NCI-H2107 treated with DMSO at 0.1 percent for 48 hours (cell line): ENCODE measurements at regions not wholly inside any gene's neighbourhood (a gene's known extent, or its start where the extent isn't known, plus 50 kb on each side); places are given as distances from the start of the nearest gene placed in this dataset.
A peak's percentile ranks its signal among the peaks of the same experiment; 100 is the strongest.

Experiments
- DNase-seq: peaks from one replicate; lab custom pipeline; 2025; ENCODE audit not compliant: unreplicated experiment; lab: John Stamatoyannopoulos, UW

- peak; percentile 37 for DNase-seq
These were observed 106.3 kb upstream of the SSBP2 start for GRCh38 chr5:81856948-81857928.

DNA sequence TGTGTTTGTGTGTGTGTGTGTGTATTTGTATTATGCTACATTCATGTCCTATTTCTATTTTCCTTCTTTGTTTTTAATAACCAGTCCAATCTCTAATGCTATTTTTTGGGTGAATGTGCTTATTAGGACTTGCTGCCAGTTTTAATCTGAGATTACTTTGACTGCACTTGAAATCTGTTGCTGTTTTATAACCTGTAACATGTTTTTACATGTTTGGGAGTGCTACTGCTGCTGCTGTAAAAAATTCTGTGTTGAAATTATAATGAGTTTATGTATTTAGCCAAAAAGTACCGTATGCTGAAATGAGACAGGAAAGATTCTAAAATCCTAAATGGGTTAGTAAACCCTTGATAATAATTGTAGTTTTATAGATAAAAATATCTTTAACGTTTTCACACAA, 104.7 kb upstream of the SSBP2 start:
- DNase-seq: no peak

DNA sequence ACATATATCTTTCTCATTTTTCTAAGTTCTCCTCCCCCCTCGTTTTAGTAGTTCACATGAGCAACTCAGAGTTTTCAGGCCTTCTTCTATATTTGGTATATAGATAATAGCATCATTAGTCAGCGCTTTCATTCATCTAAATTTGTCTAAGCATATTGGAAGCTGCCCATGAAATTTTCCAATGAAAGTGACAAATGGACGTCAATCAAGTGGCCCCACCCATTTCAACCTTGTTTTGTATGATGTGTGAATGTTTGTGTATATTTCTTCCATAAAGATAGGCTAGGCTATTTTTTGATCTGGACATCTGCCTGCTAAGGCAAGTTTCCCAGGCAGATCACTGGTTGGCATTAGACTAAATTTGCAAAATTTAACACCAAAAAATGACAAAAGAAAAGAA, 104.0 kb upstream of the SSBP2 start:
- no peak for DNase-seq

GRCh38 chr5:81854485-81854884, 103.6 kb upstream of the SSBP2 start:
- no peak for DNase-seq

GRCh38 chr5:81853030-81853357, 102.1 kb upstream of the SSBP2 start:
- DNase-seq: no peak

DNA sequence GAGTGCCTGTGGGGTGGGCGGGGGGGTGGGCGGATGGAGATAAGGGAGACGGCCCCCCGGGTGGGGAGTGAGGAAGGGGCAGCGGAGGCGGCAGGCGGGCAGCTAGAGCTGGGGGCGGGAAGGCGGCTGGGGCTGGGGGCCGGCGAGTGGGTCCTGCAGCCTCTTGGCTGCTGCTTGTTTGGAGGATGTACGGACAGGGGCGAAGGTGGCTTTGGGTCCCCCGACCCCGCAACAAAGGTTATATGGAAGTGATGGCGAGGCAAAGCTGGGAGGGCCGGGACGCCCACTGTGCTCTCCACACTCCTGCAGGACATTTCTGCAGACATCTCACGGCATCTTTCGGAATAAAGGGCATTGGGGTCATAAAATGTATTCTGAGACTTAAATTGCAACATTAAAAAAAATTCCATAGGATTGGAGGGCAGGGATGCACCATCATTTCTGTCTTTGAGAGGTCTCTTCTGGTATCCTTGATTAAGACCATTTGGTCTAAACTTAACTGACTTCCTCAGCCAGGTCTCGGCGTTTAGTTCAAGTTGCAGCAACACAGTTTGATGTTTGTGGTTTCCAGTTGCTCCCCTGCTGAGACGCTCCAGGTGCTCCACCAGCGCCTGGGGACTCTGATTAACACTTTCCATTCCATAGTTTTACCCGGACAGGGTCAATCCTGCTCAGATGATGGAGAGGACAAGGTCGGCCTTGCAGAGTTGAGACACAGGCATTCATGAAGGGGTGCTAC, 101.6 kb upstream of the SSBP2 start:
- peak; percentile 75 for DNase-seq

GRCh38 chr5:81851481-81852178, 100.7 kb upstream of the SSBP2 start:
- peak; percentile 84 for DNase-seq

DNA sequence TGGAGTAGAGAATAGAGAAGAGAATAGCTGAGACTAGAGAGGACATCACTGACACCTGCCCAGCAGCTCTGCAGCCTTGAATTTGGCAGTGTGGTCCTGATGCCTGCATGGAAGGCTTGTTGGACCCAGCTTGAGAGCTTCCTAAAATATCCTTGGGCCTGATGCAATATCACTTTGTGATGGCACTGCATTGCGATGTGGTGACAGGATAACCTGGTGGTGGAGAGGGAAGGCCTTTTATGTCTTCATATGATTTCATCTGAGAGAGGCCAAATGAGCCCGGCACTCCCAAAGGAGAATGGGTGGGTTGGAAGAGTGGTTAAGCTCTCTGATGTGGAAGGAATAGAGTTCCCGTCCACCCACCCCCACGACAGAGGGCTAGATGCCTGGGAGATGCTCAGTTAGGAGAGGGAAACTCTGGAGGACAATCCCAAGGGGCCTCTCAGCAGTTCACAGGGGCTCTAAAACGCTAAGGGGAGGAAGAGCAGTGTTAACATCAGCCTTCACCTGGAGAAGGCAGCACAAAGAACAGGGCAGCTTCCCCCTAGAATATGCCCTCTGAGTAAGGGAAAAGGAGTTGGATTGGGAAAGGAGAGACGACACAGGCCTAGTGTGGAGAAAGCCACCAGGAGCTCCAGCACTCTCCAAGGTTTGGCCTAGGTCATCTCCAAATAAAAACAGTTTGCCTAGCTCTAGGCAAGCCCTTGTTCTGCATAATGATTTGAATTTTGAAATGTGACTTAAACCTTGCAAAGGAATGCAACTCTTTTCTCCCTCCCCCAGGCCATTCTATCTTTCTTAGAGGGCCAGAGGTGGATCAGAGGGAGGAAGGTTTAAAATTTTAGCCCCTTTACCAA, 99.8 kb upstream of the SSBP2 start:
- DNase-seq: no peak

DNA sequence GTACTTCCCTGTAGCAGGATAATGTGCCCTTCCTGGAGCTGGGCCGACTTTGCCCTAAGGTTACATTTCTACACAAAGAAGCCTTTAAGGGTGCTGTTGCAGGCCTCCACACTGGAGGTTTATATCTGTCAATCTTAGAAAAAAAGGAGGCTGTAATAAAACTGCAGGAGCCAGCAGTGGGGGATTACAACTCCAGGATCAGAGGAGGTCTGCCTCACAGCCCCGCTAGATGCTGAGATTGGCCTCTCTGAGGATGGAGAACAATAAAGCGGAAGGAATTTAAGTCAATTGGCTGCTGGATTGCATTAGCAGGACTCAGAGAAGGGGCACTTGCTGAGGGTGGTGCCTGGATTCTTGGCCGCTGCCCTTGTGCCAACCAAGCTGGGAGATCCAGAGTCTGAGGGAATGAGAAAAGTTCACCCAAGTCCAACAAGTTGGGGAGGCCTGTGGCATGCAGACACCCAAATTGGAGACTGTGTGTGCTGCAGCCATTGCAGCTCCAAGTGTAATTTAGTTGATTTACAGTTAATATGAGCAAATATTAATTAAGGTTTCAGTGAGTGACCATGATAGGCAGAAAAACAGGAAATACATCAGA, 99.0 kb upstream of the SSBP2 start:
- no peak for DNase-seq

DNA sequence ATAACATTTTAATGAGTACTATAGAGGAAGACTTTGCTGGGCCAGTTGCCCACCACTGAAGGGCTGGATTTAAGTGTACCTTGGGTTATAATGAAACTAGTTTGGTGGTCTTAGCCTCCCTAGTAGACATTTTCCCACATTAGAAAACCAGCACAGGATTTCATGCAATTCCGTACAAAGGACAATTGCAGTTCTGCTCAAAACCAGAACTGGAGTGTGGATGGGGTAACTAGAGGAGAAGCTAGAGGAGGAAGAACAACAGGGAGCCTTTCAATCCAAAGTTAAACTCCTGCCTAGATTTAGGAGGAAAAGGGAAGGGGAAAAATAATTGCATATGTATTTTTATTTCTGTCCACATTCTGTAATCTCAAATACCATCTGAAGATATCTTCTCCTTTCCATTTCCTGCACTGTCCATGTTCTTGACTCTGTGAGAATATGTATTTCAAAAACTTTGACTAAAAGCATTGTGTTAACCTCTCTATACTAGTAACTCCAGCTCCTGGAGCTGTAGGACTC, 97.5 kb upstream of the SSBP2 start:
- DNase-seq: no peak

GRCh38 chr5:81846301-81846700, 95.4 kb upstream of the SSBP2 start:
- no peak for DNase-seq

DNA sequence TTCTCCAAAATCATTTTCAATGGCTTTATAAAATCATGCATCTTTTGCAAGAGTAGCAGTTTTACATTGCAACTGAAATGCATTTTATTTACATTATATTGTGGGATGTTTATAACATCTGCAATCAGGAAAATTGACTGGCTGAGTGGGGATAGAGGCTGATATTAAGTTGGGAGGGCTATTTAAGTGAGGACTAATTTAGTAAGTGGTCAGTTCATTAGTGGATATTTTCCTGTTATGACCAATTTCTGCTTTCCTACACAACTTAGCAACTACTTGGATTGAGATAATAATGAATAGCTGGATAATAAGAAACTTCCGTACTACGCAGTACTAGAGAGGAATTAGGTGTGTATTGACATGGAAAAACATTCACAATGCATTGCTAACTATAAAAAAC, 92.9 kb upstream of the SSBP2 start:
- DNase-seq: no peak

- no peak for DNase-seq
These were observed 92.0 kb upstream of the SSBP2 start for GRCh38 chr5:81842795-81843398.

GRCh38 chr5:81839034-81839433, 88.1 kb upstream of the SSBP2 start:
- no peak for DNase-seq

DNA sequence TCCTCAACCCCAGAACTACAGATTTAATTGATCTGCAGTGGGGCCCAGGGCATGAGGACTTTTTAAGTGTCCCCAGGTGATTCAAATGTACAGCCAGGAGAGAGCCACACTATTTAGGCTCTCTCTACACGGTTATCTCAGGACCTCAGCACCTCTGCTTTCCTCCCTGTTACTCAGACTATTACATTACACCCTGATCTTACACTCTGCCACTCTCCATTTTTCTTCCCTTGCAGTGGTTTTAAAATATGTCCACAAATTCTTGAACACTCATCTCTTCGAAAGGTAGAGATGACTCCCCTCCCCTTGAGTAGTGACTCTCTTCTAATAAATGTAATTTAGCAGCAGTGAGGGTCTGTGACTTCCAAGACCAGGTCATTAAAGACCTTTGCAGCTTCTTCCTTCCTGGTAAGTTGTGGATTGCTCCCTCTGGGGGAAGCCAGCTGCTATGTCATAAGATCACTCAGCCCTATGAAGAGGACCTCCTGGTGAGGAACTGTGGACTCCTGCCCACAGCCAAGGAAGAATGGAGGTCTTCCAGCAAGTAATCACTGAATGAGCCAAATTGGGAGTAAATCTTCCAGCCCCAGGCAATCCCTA, 87.5 kb upstream of the SSBP2 start:
- DNase-seq: no peak

- no peak for DNase-seq
These were observed 86.9 kb upstream of the SSBP2 start for GRCh38 chr5:81837667-81838306.

GRCh38 chr5:81835814-81836367, 85.0 kb upstream of the SSBP2 start:
- no peak for DNase-seq

DNA sequence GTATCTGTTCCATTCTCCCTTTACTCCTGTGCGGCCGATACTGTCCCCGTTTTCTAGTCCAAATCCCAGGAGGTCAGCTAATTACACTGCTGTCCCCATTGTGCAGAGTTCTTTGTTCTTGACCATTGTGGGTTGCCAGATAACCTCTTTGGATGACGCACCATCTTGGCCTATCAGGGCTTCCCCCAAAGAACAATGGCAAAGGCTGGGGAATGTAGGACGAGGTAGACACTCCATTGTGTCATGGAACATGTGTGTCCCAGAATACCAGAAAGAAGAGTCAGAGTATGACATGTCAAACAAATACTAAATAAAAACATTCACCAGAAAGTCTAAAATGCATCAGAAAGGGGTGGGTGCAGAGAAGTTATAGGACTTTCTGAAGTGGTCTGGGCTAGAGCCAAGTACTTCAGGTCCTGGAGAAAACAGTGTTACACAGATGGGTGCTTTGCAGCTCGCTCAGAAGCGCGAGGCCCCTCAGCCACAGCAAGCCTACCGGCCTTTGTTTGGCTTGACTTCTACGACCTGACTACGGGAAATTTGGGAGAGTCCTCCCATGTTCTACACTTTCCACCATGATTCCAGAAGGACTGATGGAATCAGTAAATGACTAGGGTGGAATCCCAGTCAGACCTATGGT, 83.2 kb upstream of the SSBP2 start:
- no peak for DNase-seq
